ENCODE measurements at regions not wholly inside any gene's neighbourhood (a gene's known extent, or its start where the extent isn't known, plus 50 kb on each side); places are given as distances from the start of the nearest gene placed in this dataset.

DNA sequence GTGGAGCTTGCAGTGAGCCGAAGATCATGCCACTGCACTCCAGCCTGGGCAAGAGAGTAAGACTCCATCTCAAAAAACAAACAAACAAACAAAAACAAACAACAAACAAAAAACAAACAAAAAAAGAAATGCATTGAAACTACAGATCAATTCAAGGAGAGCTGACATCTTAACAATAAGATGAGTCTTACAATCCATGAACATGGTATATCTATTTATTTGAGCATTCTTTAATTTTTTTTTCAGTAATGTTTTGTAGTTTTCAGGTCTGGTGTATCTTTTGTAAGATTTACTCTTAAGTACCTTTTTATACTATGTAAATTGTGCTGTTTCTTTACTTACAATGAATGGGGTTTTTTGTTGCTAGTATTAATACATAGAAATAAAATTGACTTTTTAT is 140.1 kb upstream of the DAPK1 start:
- no peak overlapping the region for H2BK20ac ChIP-seq (ENCODE audit: low read depth, low read length, poor library complexity, severe bottlenecking)
- H2BK5ac ChIP-seq (ENCODE audit: insufficient read length, low read length), result no peak overlapping the region
- no peak overlapping the region for H3K56ac ChIP-seq (ENCODE audit: insufficient read length, low read depth, low read length)
- H3K9me3 ChIP-seq (ENCODE audit: control insufficient read depth, low read depth, low read length), result no peaks in the 10 kb centered on the region
- Mint-ChIP-seq H3K27me3 (ENCODE audit: low read depth) (no peaks in the 10 kb centered on the region), H3K4me3 (no peak overlapping the region), H3K27ac (no peak overlapping the region), H3K9me3 (peaks cover 8 to 9% of the 10 kb centered on the region in 2 experiments), H3K4me1 (peaks cover 7 to 12% of the 10 kb centered on the region in 2 experiments), H3K36me3 (ENCODE audit: insufficient read depth in 1 of 3, low read depth in 3 of 3) (peaks cover 0 to 4% (median 3%) of the 10 kb centered on the region in 3 experiments; a peak in 3 of 7 replicates)
- no peaks in the 10 kb centered on the region for H3K79me1 ChIP-seq (ENCODE audit: insufficient read depth, low read depth, low read length, poor library complexity, severe bottlenecking)
- WGBS (ENCODE audit: extremely low coverage, insufficient read length, low lambda C conversion rate), result no CpG with 5 or more reads among the region's 1 CpG
- H3K9ac ChIP-seq (ENCODE audit: extremely low read depth, insufficient read length, low read length), result no peak overlapping the region
- no peak overlapping the region for H2BK12ac ChIP-seq (ENCODE audit: insufficient read length, low read depth, low read length)
- no peak overlapping the region for H3K23ac ChIP-seq (ENCODE audit: insufficient read length, low read depth, low read length)
- H2AFZ ChIP-seq (ENCODE audit: low read length), result no peak overlapping the region
- no peak overlapping the region for H3K27ac ChIP-seq (ENCODE audit: insufficient read length, low read depth, low read length)
- H2BK15ac ChIP-seq (ENCODE audit: low read depth, low read length), result no peak overlapping the region
- H4K5ac ChIP-seq (ENCODE audit: insufficient read length, low read depth, low read length), result no peak overlapping the region
- no peak overlapping the region for H3T11ph ChIP-seq (ENCODE audit: low read length)
- no peaks in the 10 kb centered on the region for H3K27me3 ChIP-seq (ENCODE audit: insufficient read depth, low read length)
- no peaks in the 10 kb centered on the region for H4K20me1 ChIP-seq (ENCODE audit: control insufficient read depth, insufficient read depth, insufficient read length)
- H4K91ac ChIP-seq (ENCODE audit: insufficient read length, low read depth, low read length), result no peak overlapping the region
- H2AK5ac ChIP-seq (ENCODE audit: insufficient read length, low read length), result no peak overlapping the region
- H3K4ac ChIP-seq (ENCODE audit: low read depth, low read length), result no peak overlapping the region
- H3K18ac ChIP-seq (ENCODE audit: insufficient read length, low read depth, low read length), result no peak overlapping the region
- TF ChIP-seq, protein P1, sequence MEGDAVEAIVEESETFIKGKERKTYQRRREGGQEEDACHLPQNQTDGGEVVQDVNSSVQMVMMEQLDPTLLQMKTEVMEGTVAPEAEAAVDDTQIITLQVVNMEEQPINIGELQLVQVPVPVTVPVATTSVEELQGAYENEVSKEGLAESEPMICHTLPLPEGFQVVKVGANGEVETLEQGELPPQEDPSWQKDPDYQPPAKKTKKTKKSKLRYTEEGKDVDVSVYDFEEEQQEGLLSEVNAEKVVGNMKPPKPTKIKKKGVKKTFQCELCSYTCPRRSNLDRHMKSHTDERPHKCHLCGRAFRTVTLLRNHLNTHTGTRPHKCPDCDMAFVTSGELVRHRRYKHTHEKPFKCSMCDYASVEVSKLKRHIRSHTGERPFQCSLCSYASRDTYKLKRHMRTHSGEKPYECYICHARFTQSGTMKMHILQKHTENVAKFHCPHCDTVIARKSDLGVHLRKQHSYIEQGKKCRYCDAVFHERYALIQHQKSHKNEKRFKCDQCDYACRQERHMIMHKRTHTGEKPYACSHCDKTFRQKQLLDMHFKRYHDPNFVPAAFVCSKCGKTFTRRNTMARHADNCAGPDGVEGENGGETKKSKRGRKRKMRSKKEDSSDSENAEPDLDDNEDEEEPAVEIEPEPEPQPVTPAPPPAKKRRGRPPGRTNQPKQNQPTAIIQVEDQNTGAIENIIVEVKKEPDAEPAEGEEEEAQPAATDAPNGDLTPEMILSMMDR (conservative IDR thresholded peaks at IDR 0.05), result no peak
- no peak for DNase-seq
- H3K79me2 ChIP-seq (ENCODE audit: insufficient read depth, low read length), result no peaks in the 10 kb centered on the region
- no peak overlapping the region for H4K8ac ChIP-seq (replicated peaks; ENCODE audit: insufficient read length, low read depth, low read length)
- H3K23me2 ChIP-seq (ENCODE audit: insufficient read length, low read depth, low read length, poor library complexity, severe bottlenecking), result no peaks in the 10 kb centered on the region
- H3K14ac ChIP-seq (ENCODE audit: insufficient read depth, low read length), result no peak overlapping the region
- no peak overlapping the region for H2BK120ac ChIP-seq (ENCODE audit: low read depth, low read length, poor library complexity, severe bottlenecking)
- H3K4me1 ChIP-seq (ENCODE audit: insufficient read depth, low read length), result peaks cover 3% of the 10 kb centered on the region; the same call in 1 of the 2 replicates
- H3K4me2 ChIP-seq (ENCODE audit: insufficient read depth, insufficient read length, low read length), result no peak overlapping the region
